ENCODE measurements at regions not wholly inside any gene's neighbourhood (a gene's known extent, or its start where the extent isn't known, plus 50 kb on each side); places are given as distances from the start of the nearest gene placed in this dataset.

GRCh38 chr11:103544874-103545273, 435.6 kb downstream of the DYNC2H1 start:
- H3K27ac ChIP-seq: no peak overlapping the region
- H3K27me3 ChIP-seq (ENCODE audit: low read depth): no peaks in the 10 kb centered on the region
- no peak for DNase-seq
- ATAC-seq: no peak
- no peaks in the 10 kb centered on the region for H3K36me3 ChIP-seq
- no peaks in the 10 kb centered on the region for H3K4me1 ChIP-seq
- no peak overlapping the region for H3K4me3 ChIP-seq
- no peak for TF ChIP-seq CTCF (IDR thresholded peaks at IDR 0.05)
- intact Hi-C loops (cut with DNase I): no loop called here
- H3K9me3 ChIP-seq: no peaks in the 10 kb centered on the region

- Histone ChIP-seq H3K36me3 (no peaks in the 10 kb centered on the region), H3K4me3 (no peak overlapping the region), H3K27ac (no peak overlapping the region), H3K9me3 (no peaks in the 10 kb centered on the region), H3K4me1 (no peaks in the 10 kb centered on the region), H3K27me3 (ENCODE audit: low read depth) (no peaks in the 10 kb centered on the region)
- intact Hi-C loops (cut with DNase I): no loop called here
- DNase-seq: no peak
- no peak for ATAC-seq
- TF ChIP-seq CTCF (IDR thresholded peaks at IDR 0.05): no peak
Measured at GRCh38 chr11:103545551-103545950, 436.3 kb downstream of the DYNC2H1 start.

- no peaks in the 10 kb centered on the region for H3K9me3 ChIP-seq
- DNase-seq (no peak), ATAC-seq (no peak)
- intact Hi-C loops (cut with DNase I): no loop called here
- no peaks in the 10 kb centered on the region for H3K27me3 ChIP-seq (ENCODE audit: low read depth)
- H3K4me3 ChIP-seq: no peak overlapping the region
- TF ChIP-seq CTCF (IDR thresholded peaks at IDR 0.05): no peak
- no peak overlapping the region for H3K27ac ChIP-seq
- no peaks in the 10 kb centered on the region for H3K4me1 ChIP-seq
- H3K36me3 ChIP-seq: no peaks in the 10 kb centered on the region
Measured at GRCh38 chr11:103546236-103546635, 437.0 kb downstream of the DYNC2H1 start.

GRCh38 chr11:103547024-103547423, 437.8 kb downstream of the DYNC2H1 start:
- Histone ChIP-seq H3K4me1 (no peaks in the 10 kb centered on the region), H3K36me3 (no peaks in the 10 kb centered on the region), H3K27me3 (ENCODE audit: low read depth) (no peaks in the 10 kb centered on the region), H3K4me3 (no peak overlapping the region), H3K27ac (no peak overlapping the region), H3K9me3 (no peaks in the 10 kb centered on the region)
- ATAC-seq (no peak), DNase-seq (no peak)
- intact Hi-C loops (cut with DNase I): no loop called here
- no peak for TF ChIP-seq CTCF (IDR thresholded peaks at IDR 0.05)

- H3K27ac ChIP-seq: no peak overlapping the region
- no peaks in the 10 kb centered on the region for H3K4me1 ChIP-seq
- no peak for ATAC-seq
- no peak for DNase-seq
- no peaks in the 10 kb centered on the region for H3K36me3 ChIP-seq
- H3K9me3 ChIP-seq: no peaks in the 10 kb centered on the region
- no peaks in the 10 kb centered on the region for H3K27me3 ChIP-seq (ENCODE audit: low read depth)
- intact Hi-C loops (cut with DNase I): no loop called here
- H3K4me3 ChIP-seq: no peak overlapping the region
- no peak for TF ChIP-seq CTCF (IDR thresholded peaks at IDR 0.05)
Measured at GRCh38 chr11:103547691-103548090, 438.5 kb downstream of the DYNC2H1 start.

GRCh38 chr11:103548838-103549237, 439.6 kb downstream of the DYNC2H1 start:
- intact Hi-C loops (cut with DNase I): no loop called here
- TF ChIP-seq CTCF (IDR thresholded peaks at IDR 0.05): no peak
- no peaks in the 10 kb centered on the region for H3K4me1 ChIP-seq

More at GRCh38 chr11:103548838-103549237, 439.6 kb downstream of the DYNC2H1 start:
- DNase-seq: no peak
- no peak for ATAC-seq
- H3K4me3 ChIP-seq: no peak overlapping the region
- H3K36me3 ChIP-seq: no peaks in the 10 kb centered on the region
- no peak overlapping the region for H3K27ac ChIP-seq
- H3K27me3 ChIP-seq (ENCODE audit: low read depth): no peaks in the 10 kb centered on the region
- H3K9me3 ChIP-seq: no peaks in the 10 kb centered on the region
